NCI-H69 (cell line): ENCODE measurements at regions not wholly inside any gene's neighbourhood (a gene's known extent, or its start where the extent isn't known, plus 50 kb on each side); places are given as distances from the start of the nearest gene placed in this dataset.
"Not testable (repeated sequence)": the region's sequence is repeated elsewhere in the genome, so short reads cannot be mapped to it uniquely, and the experiment has no call there.

ENCODE experiments used
- DNase-seq: peaks from one replicate; lab custom pipeline; 2025; lab: John Stamatoyannopoulos, UW

GRCh38 chr7:34207810-34208209, 302.5 kb downstream of the BMPER start:
- DNase-seq = no peak

- DNase-seq = no peak
These were observed 303.7 kb downstream of the BMPER start for GRCh38 chr7:34208878-34209621.

GRCh38 chr7:34211018-34211417, 305.7 kb downstream of the BMPER start:
- DNase-seq = no peak

GRCh38 chr7:34217972-34218371, 312.6 kb downstream of the BMPER start:
- DNase-seq = no peak

GRCh38 chr7:34219153-34219718, 313.9 kb downstream of the BMPER start:
- no peak for DNase-seq

- DNase-seq = no peak
These were observed 315.3 kb downstream of the BMPER start for GRCh38 chr7:34220506-34221185.

GRCh38 chr7:34222316-34222715, 317.0 kb downstream of the BMPER start:
- DNase-seq = no peak

- DNase-seq = no peak
These were observed 317.4 kb downstream of the BMPER start for GRCh38 chr7:34222722-34223121.

GRCh38 chr7:34224281-34224680, 318.9 kb downstream of the BMPER start:
- peak; percentile 39 for DNase-seq

- DNase-seq = peak; percentile 64
These were observed 319.9 kb downstream of the BMPER start for GRCh38 chr7:34225193-34225592.

- no peak for DNase-seq
These were observed 322.2 kb downstream of the BMPER start for GRCh38 chr7:34227525-34227924.

GRCh38 chr7:34235101-34235500, 329.8 kb downstream of the BMPER start:
- not testable (repeated sequence) for DNase-seq

- DNase-seq = no peak
These were observed 330.7 kb downstream of the BMPER start for GRCh38 chr7:34236057-34236456.

GRCh38 chr7:34236839-34237492, 331.6 kb downstream of the BMPER start:
- DNase-seq = no peak

GRCh38 chr7:34237493-34237849, 332.1 kb downstream of the BMPER start:
- no peak for DNase-seq

- no peak for DNase-seq
These were observed 335.1 kb downstream of the BMPER start for GRCh38 chr7:34240417-34240816.

GRCh38 chr7:34242391-34242790, 337.1 kb downstream of the BMPER start:
- no peak for DNase-seq

GRCh38 chr7:34245246-34245645, 339.9 kb downstream of the BMPER start:
- DNase-seq = no peak

GRCh38 chr7:34247468-34247867, 342.1 kb downstream of the BMPER start:
- DNase-seq = no peak

GRCh38 chr7:34249192-34249591, 343.9 kb downstream of the BMPER start:
- peak; percentile 46 for DNase-seq

GRCh38 chr7:34260279-34260678, 354.9 kb downstream of the BMPER start:
- DNase-seq = no peak

- no peak for DNase-seq
These were observed 357.8 kb downstream of the BMPER start for GRCh38 chr7:34263168-34263567.

- DNase-seq = no peak
These were observed 363.7 kb downstream of the BMPER start for GRCh38 chr7:34269084-34269483.
